AML-193 (cell line): ENCODE measurements at regions not wholly inside any gene's neighbourhood (a gene's known extent, or its start where the extent isn't known, plus 50 kb on each side); places are given as distances from the start of the nearest gene placed in this dataset.
A peak's percentile ranks its signal among the peaks of the same experiment; 100 is the strongest.

ENCODE experiments used
- DNase-seq, 2 experiments: peaks; one replicate each; lab custom pipeline; 2025; lab: John Stamatoyannopoulos, UW

GRCh38 chr4:20447103-20447502 is 195.4 kb downstream of the SLIT2 start:
- no peak for DNase-seq

GRCh38 chr4:20451986-20452385 is 200.3 kb downstream of the SLIT2 start:
- DNase-seq: no peak

GRCh38 chr4:20454515-20454914 is 202.8 kb downstream of the SLIT2 start:
- DNase-seq: no peak

GRCh38 chr4:20456407-20456806 is 204.7 kb downstream of the SLIT2 start:
- no peak for DNase-seq

GRCh38 chr4:20462426-20463175 is 210.9 kb downstream of the SLIT2 start:
- DNase-seq: no peak

- no peak for DNase-seq
Observed at GRCh38 chr4:20463176-20463430, 211.4 kb downstream of the SLIT2 start.

- no peak for DNase-seq
Observed at GRCh38 chr4:20464381-20464780, 212.7 kb downstream of the SLIT2 start.

GRCh38 chr4:20474119-20474518 is 222.4 kb downstream of the SLIT2 start:
- DNase-seq: peak in 1 of 2 experiments; percentile 2

GRCh38 chr4:20478412-20478811 is 221.8 kb upstream of the PACRGL start:
- no peak for DNase-seq

- DNase-seq: no peak
Observed at GRCh38 chr4:20480165-20480947, 219.9 kb upstream of the PACRGL start.

- no peak for DNase-seq
Observed at GRCh38 chr4:20483416-20483815, 216.8 kb upstream of the PACRGL start.

GRCh38 chr4:20486433-20486832 is 213.8 kb upstream of the PACRGL start:
- DNase-seq: no peak

- no peak for DNase-seq
Observed at GRCh38 chr4:20487446-20487845, 212.8 kb upstream of the PACRGL start.

- DNase-seq: no peak
Observed at GRCh38 chr4:20487852-20488251, 212.4 kb upstream of the PACRGL start.

- DNase-seq: no peak
Observed at GRCh38 chr4:20490734-20491133, 209.5 kb upstream of the PACRGL start.

- DNase-seq: no peak
Observed at GRCh38 chr4:20493761-20494353, 206.4 kb upstream of the PACRGL start.

- no peak for DNase-seq
Observed at GRCh38 chr4:20496068-20496467, 204.2 kb upstream of the PACRGL start.

- DNase-seq: no peak
Observed at GRCh38 chr4:20504146-20504545, 196.1 kb upstream of the PACRGL start.

GRCh38 chr4:20505927-20506326 is 194.3 kb upstream of the PACRGL start:
- no peak for DNase-seq

- no peak for DNase-seq
Observed at GRCh38 chr4:20506827-20507226, 193.4 kb upstream of the PACRGL start.

- DNase-seq: no peak
Observed at GRCh38 chr4:20509315-20509714, 190.9 kb upstream of the PACRGL start.

- no peak for DNase-seq
Observed at GRCh38 chr4:20512033-20512792, 188.0 kb upstream of the PACRGL start.

GRCh38 chr4:20512985-20513384 is 187.3 kb upstream of the PACRGL start:
- no peak for DNase-seq
